NCI-H1930 (cell line): ENCODE measurements at regions not wholly inside any gene's neighbourhood (a gene's known extent, or its start where the extent isn't known, plus 50 kb on each side); places are given as distances from the start of the nearest gene placed in this dataset.
"Not testable (repeated sequence)": the region's sequence is repeated elsewhere in the genome, so short reads cannot be mapped to it uniquely, and the experiment has no call there.

Source experiments
- DNase-seq, 2 experiments: peaks; one replicate each; lab custom pipeline; 2025; lab: John Stamatoyannopoulos, UW

DNA sequence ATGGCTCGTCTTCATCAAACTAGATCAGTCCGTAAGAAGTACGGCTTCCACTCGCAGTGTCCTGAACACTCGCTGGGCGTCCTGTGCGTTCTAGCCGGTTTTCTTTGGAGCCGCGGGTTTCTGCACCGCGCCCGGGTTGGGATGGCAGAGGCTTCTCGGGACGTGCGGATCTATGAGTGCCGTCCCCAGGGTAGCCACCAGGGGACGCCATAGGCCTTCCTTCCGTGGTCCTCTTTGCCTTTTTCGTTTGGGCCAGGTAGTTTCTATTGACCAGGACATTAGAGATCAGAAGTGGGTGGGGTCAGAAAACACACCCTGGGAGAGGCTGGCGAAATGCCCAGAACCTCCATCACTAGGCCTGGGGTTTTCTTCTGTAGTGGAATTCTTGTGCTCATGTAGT is 273.8 kb downstream of the FAM72C start:
- no peak for DNase-seq

DNA sequence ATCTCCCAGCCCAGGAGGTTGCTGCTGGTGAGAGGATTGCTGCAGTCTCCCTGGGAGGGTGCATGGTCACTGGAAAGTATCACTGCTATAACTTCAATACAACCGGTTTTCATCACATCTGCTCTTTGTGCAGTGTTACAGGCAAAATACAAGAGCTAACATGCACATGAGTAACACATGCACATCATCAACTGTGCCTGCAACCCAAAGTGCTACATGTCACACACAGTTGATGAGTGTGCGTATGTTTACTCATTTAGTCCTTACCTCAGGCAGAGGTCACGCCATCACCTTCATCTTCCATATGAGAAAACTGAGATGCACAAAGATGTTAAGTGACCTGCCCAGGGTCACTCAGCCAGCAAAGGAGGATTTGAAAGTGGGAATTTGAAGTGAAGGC is 277.7 kb downstream of the FAM72C start:
- no peak for DNase-seq

GRCh38 chr1:143691971-143692529 is 279.7 kb downstream of the FAM72C start:
- no peak for DNase-seq

- no peak for DNase-seq
Observed at GRCh38 chr1:143691400-143691891, 280.3 kb downstream of the FAM72C start.

GRCh38 chr1:143689781-143690180 is 282.0 kb downstream of the FAM72C start:
- DNase-seq, result no peak

DNA sequence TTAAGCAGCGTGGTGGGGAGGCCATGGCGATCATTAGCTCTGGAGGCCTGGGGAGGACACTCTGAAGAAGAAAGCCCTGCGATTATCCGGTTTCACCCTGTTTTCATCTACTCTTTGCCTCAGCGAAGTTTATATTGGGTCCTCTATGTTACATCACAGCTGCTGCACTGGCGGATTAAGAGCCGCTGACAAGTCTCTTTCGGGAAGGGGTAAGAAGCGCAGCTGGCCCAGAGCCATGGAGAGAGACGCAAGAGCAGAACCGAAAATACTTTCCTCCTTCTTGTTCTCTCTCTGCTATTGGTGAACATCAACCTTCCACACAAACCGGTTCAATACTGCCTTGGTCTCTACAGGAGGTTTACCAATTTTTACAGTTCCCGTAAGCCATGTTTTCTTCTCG is 291.5 kb downstream of the FAM72C start:
- no peak for DNase-seq

DNA sequence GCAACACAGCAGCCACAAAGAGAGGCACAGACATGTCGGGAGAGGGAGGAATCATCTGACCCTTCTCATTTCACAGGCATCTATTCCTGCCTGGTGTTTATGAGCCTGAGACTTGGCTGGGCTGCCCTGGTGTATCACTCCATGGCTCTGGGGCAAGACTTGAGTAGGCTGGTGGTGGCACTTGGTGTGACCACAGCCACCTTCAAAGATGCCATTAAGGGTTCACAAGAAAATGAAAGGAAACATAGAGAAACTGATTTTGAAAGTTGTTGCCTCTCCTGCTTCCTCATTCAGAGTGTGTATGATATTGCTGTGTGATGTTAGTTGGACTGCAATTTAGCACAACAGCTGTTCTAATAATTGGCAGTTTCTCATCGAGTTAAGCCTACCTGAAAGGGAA is 298.8 kb downstream of the FAM72C start:
- DNase-seq, result no peak

DNA sequence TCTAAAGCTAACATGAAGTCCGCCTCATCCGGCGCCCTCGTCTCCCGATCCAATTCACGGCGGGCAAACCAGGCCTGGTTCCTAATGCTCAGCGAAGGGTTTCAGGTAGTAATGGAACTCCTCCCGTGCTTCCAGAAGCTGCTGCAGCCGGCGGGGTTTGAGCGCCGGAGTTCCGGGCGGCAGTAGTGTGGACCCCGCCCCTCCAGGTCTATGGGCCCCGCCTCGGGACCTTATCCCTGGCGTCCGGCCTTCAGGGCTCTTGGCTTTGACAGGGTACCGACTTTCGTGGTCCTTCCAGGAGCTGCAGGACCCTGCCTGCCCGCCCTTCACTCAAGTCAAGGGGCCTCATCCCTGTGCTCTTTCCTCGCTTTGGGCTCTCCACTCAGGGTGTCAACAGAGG is 304.1 kb downstream of the FAM72C start:
- DNase-seq, result no peak

- no peak for DNase-seq
Observed at GRCh38 chr1:143666851-143667250, 304.9 kb downstream of the FAM72C start.

- DNase-seq, result no peak
Observed at GRCh38 chr1:143665606-143666005, 306.2 kb downstream of the FAM72C start.

- DNase-seq, result not testable (repeated sequence)
Observed at GRCh38 chr1:143663056-143663455, 308.7 kb downstream of the FAM72C start.

DNA sequence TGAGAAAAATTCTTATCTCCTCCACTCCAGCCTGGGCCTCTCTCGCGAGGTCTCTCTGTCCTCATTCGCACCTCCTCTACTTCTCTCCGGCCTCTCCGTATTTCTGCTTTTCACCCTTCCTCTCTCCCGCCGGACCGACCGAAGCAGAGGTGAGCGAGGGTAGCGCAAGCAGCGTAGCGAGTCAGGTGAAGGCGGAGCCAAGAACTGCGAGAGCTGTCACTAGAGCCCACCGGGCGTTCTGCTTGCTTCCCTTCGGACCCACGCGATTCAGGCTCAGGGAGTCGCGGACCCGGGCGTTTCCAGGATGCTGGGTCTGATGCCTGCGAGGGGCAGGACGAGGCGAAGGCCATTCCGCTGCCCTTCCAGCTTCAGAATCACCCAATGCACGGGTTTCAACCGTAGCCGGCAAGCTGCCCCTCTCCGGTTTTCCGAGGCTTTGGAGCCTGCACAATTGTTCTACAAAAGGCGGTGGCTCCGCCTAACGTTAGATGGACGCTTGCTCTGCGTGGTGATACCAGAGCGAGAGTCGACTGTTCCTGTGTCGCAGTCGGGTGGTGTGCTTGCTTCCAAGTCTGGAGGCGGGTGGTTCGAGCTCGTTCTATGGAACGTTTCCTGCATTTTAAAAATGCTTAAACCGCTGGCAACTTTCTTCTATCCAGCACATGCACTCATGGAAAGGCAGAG is 310.2 kb downstream of the FAM72C start:
- DNase-seq, result no peak

DNA sequence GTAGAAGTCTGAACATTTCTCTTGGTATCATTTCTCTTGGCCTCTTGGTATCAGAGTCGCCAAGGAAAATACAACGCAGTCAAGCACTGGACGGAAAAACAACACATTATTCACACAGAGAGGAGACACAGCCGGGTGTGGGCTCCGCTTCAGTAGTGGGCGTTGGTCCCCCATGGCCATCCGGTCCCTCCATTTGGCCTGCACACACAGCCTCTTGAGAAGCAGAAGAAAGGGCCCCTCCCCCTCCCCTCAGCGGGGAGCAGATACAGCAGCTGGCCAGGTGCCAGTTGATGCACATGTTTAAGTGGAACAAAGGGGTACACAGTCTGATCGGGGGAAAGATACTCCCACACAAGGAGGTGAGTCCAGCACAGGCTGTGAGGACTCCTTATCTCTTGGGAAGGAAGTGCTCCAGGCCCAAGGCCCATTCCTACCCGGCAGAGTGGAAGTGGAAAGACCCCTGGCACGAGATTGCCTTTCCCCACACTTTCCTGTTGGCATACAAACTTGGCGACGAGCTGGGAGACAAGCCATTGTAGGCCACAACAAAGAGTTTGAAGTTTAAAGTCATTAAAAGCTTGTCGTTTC is 311.3 kb downstream of the FAM72C start:
- no peak for DNase-seq

DNA sequence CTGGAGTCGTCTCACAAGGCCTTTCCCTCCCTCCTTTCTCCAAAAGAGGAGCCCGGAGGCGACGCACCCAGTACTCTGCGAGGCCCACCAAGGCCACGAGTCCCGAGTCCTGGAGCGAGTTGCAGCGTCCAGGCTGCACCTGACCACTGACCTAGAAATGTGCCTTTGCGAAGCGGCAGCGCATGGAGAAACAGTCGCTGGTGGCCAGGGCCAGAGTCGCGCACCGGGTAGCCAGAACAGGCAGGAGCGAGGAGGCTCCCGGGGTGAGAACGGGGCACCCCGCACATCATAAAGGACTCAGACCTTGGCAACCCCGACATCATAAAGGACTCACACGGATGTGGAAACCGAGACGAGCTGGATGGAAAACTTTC is 318.4 kb downstream of the FAM72C start:
- no peak for DNase-seq

GRCh38 chr1:143652744-143653428 is 318.9 kb downstream of the FAM72C start:
- DNase-seq, result no peak

DNA sequence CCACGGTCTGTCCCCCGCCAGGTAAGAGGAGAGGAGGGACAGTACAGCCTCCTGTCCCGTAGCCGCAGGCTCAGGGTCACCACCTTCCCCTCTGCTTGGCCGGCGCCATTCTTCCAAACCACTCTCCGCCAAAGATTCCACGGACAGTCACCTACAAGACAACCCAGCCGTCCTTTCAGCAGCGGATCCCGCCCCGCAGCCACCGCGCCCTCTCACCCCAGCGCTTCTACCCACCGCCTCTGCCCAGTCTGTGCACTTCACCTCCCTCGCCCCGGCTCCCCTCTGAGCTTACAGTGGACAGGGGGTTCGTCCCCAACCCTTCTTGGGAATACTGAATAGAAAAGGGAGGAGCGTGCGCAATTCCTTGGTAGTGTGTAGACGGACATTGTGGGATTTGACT is 319.6 kb downstream of the FAM72C start:
- DNase-seq, result no peak

- DNase-seq, result no peak
Observed at GRCh38 chr1:143651350-143651992, 320.3 kb downstream of the FAM72C start.

DNA sequence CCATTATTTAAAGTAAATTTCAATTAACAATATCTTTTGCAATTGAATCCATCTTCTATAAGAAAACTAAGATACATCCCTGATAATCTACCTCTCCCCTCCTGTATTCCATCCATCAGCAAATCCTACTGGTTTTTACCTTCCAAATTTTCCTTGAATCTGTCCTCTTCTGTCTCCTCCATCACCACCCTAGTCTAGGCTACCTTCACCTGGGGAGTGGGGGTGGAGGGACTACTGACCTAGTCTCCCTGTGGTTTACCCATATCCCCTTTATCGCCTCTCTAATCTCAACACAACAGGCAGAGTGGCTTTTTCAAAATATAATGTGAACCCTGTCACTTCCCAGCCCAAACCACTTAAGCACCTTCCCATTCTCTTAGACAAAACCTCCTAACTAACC is 327.8 kb downstream of the FAM72C start:
- not testable (repeated sequence) for DNase-seq

GRCh38 chr1:143643148-143643885 is 328.5 kb downstream of the FAM72C start:
- DNase-seq, result no peak

GRCh38 chr1:143625886-143626285 is 345.9 kb downstream of the FAM72C start:
- no peak for DNase-seq

- no peak for DNase-seq
Observed at GRCh38 chr1:143619851-143620250, 351.9 kb downstream of the FAM72C start.

DNA sequence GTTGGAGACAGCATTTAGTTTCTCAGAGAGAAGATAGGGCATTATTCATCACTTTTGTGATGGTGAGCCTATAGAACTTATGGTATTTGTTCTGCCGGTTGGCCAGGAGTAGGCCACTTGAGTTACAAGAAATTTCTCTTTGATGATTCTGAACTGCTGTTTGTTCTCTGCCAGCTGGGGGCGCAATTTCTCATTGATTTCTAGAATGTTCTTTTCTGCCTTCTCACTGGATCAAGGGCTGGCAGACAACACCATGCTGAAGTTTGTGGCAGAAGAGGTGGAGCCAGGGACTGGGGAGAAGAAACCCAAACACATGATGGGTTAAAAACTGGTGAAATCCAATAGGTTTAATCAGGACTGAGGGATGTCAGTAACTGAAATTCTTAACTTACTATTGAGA is 360.6 kb downstream of the FAM72C start:
- DNase-seq, result no peak
